Inferior parietal cortex (tissue), 1 donor: ENCODE measurements at regions not wholly inside any gene's neighbourhood (a gene's known extent, or its start where the extent isn't known, plus 50 kb on each side); places are given as distances from the start of the nearest gene placed in this dataset.

Experiments used
- DNase-seq: peaks from one replicate; pipeline ENCODE4 v3.0.0-alpha.2; 2016; ENCODE audit errors: extremely low spot score

DNA sequence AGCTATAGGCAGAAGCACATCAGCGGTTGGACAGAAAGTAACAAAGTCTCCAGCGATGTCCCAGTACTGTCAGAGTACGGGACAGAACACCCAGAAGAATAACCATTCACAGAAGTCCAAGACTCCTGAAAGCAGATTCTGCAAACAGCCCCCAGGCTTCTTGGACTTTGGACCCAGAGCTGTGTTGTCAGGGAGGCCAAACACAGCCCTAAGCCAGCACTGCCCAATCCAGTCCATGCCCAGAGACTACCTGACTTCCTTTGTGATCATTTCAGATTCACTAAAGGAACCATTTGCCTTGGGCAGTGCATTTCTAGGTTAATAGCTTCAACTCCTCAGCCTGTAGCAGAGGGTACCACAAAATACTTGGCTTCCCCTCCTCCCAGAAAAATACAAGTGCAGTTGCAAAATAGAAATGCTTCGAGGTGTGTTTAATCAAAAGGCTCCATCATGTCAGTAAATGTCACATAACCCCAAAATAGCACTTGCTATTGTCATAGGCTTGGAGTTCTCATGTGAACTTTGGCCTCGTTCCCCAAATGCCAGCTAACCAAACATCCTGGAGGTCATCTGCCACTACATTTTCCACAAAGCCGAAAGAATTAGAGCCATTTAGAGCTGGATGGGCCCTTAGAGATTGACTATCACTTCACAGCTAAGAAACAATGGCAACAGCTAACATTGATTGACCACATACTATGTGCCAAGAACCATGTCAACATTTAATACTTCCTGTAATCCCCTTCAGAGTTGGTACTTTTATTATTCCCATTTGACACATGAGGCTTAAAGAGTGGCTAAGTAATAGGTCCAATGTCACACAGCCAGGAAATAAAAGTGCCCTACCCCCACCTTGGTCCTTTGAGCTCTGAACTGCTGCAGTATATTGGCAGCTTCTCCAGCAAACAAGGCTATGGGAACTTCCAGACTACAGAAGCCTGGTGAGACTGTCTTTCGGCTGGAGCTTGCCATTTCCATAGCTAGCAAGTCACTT lies 329.9 kb downstream of the FOXO1 start:
- DNase-seq: no peak

DNA sequence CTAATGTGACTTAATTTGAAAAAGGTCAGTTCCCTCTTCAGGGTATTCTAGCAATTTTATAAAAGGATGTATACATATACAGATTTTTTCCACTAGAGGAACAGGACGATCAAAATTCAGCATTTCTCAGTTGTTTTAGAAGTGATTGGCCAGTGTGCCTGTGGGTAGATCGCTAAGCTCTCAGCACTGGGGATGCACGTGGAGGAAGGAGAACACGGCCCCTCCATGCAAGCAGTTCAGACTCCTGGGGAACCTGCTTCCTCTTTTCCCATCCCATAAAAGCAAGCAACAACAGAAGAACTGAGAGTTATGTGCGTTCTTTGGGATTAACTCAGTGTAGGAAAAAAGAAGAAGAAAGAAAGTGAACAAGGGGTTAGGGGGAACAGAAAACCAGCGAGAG lies 328.8 kb downstream of the FOXO1 start:
- no peak for DNase-seq

DNA sequence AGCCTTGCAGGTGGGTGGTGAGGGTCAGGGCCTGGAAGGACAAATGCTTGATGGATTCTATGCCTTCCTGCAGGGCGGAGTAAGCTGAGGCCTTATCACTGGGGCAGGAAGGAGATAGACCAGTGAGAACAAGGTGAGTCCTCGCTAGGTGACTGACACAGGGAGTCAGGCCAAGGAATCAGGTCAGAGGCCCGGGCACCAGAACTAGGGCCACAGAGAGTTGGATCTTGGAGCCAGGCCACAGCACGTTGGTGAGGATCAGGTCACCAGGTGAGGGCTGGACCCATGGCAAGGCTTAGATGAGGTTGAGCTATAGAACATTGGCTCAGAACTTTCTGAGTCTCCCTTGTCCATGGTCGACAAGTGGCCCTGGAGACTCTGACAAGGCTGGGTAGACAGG lies 328.2 kb downstream of the FOXO1 start:
- no peak for DNase-seq

DNA sequence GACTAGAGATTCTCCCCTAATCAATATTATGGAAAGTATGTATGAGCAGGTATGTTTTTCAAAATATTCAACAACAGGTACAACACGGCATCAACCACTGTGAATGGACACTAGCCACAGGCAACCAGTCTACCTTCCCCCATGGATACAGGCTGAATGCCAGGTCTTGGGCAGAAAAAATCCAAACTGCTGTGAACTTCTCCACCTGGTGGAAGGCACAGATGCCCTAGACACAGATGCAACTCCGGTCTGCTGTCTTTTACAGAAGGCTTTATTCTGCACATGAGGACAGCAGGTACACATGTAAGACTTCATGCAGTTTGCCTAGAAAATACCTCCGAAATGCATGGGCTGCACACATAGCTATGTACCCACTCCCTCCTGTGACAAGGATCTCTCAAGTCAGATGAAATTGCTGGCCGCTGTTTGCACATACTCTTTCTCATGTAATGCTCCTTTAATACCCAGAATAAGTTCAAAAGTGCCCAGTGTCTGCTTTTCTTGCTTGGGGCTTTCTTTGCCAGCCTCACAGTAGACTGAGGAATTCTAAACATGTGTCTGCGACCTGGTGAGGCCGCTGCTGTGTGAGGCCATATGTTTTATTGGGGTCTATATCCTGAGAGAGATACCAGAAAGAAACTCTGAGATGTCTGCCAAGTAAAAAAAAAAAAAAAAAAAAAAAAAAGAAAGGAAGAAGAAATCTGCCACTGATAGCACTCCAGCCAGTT lies 325.9 kb downstream of the FOXO1 start:
- no peak for DNase-seq

GRCh38 chr13:40341096-40341471 lies 325.4 kb downstream of the FOXO1 start:
- DNase-seq: no peak

- no peak for DNase-seq
These were observed 324.9 kb downstream of the FOXO1 start for GRCh38 chr13:40341501-40341900.

DNA sequence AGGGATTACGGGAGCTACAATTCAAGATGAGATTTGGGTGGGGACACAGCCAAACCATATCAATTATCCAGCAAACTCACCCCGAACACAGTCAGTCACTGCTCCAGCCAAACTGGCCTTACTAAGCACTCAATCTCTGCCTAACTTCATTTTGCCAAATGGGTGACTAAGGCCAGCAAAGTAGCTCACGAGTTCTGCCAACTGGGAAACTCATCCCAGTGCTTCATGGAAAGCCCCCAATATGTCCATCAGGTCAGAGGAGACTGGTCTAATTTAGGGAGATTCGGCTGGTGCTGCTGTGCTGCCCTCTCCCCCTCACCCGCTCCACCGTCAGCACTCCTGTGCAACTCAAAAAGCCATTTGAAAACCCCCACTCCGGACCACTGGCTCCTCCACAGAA lies 324.0 kb downstream of the FOXO1 start:
- DNase-seq: no peak

DNA sequence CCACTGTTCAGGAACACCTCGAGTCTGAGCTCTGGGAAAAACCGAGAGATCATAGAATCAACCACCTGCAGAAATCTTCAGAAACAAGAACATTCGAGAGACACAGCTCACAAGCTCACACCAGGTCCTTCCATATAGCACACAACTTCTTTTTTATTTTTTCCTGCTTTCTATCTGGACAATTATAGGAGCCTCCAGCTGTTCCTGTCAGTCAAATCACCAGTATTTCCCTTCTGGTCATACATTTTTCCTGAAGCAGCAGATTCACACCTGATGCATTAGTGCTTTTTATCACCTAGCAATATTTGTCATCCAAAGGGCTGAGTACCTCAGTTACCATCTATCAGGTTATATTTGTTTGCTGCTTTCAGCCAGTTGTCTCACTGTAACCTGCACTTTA lies 323.5 kb downstream of the FOXO1 start:
- DNase-seq: no peak

GRCh38 chr13:40343550-40344269 lies 322.7 kb downstream of the FOXO1 start:
- no peak for DNase-seq

- no peak for DNase-seq
These were observed 321.9 kb downstream of the FOXO1 start for GRCh38 chr13:40344270-40345148.

DNA sequence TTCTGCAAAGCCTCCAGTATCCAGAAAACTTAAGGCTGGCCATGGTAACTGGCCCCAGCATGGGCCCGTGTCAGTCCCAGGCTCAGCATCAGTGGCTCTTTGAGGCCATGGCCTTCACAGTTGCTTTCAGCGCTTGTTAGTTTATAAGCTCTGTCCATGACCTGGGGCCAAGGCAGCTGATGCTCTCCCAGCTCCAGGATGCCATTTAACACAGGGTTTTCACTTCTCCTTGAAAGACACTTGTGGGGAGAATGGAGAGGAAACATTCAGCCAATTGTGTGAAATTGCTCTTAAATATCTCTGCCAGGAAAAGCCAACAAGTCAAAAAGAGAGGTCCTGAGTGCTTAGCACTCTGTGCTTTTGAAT lies 321.3 kb downstream of the FOXO1 start:
- DNase-seq: no peak

DNA sequence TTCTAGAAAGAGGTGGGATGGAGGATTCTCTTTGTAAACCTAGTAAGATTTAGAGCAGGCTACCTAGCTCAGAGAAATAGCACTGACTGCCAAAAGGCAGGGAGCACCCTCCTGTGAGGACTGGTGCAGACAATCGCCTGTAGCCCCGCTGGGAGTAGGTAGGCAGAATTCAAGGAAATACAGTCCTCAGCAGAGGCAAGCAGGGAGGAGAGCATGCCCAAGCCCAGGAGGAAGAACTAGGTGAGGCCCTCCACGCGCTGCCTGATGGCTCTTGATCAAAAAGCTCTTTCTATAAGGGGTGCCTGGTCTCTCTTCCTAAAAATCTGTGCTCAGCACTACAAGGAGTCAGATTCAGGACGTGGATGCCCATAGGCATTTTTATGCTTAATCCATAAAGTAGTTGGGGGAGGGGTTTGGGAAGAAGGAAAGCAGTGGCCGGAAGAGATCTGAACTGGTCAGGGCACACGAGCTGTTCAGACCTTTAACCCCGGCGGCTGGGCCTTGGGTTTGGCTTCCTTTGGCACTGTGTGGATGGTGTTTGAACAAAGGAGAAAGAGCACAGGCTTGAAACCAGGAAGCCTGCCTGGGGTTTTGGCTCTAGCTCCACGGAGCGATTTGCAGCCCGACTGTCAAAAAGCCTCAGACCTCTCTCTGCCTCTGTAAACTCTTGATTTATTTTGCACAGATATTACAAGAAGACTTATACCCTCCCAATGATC lies 320.6 kb downstream of the FOXO1 start:
- no peak for DNase-seq

DNA sequence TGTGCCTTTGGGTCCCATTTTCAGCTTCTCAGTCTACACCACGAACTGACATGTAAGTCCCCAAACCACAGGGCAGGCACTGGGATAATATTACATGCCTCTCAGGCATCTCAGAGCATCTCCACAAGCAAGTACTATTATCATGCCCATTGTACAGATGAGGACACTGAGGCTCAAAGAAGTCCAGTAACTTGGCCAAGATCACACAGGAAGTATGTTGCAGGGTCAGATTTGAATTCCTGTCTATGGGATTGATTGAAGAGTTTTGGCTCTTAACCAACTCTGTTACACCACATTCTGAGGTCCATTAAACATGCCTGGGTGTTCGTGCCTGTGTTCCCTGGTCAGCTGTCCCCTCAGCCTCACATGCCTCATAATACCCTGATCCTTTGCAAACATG lies 319.8 kb downstream of the FOXO1 start:
- DNase-seq: no peak

DNA sequence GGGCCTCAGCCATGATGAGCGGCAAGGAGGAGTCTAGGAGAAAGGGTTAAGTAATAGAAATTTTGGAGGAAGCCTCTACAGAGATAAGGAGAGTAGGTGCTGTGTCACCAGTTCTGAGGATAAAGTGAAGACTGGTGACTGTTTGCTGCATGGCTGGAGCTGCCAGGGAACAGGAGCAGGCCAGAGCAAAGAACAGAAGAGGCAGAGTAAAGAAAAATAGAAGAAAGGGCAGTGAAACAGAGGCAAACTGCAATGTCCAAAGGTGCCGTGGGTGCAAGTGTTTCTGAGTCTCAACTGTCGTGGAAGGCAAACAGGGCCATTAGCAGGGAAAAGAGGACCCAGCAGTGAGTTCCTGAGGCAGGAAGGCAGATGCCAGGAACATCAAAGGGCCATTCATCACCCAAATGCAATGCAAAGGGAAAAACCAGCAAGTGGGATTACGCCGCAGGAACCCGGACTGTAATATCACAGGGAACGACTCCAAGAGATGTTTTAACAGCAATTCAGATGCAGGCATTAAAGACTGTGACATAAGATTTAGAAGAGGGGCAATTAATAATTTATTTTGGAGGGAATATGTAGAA lies 318.3 kb downstream of the FOXO1 start:
- DNase-seq: no peak

DNA sequence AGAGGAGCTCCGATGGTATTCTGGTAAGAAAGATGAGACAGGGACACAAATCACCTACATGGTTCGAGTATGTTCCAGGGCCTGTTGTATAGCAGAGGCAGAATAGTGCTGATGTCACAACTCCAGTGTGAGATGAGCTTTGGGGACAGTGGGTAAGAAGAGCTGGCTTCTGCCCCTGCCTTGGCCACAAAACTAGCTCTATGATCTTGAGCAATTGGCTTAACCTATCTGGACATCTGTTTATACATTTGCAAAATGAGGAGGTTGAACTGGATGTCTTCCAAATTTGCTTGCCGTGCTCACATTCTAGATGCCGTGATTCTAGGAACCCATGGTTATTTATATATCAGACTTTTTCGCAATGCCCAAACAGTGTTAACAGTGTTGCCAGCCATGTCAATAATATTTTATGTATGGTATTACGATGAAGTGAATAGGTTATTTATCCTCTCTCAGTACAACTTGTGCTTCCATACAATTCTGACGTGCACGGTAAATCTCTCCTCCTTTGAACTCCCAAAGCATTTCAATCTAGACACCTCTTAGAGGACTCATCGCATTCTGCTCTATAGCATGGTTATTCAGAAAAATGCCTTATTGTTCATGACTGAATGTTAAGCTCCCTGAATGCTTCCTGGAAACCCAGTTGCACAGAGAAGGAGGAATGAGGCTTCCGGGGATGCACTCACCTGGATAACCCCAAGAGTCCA lies 316.0 kb downstream of the FOXO1 start:
- no peak for DNase-seq

DNA sequence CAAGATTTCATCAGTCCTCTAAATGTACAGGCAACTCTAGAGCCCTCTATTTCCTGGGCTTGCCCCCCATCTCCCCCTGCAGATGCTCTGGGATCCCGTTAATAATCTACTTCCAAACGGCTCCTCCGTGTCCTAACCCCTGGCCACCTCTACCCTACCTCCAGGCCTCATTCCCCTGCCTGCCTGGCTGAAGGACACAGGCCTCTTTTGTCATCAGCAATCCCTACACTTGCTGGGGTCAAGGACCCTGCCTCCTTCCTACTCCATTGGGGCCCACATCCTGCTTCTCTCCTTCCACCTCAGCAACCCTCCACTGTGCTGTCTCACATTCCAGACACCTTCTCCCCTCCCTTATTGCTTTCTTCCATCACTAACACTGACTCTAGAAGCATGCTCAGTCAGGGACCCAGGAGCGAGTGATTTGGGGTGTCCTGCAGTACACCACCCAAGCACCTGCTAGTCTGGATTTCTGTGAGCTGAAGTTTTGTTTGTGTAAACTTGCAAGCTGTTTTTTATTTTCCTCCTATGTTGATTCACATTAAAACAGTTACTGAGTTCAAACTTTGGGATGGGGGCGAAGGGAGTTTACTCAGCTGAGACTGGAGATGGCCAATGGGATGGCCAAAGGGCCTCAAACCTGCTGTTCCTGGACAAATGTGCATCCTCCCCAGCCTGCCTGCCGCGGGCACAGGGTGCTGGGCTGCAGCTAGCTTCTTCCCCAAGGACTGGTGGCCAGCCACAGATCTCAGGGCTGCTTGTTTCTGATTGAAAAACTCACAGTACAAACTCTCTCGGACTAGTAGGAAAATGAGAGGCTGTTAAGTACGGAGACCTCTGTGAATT lies 314.7 kb downstream of the FOXO1 start:
- DNase-seq: no peak

GRCh38 chr13:40352380-40352778 lies 314.1 kb downstream of the FOXO1 start:
- peak; percentile 31 for DNase-seq

- DNase-seq: no peak
These were observed 313.5 kb downstream of the FOXO1 start for GRCh38 chr13:40352802-40353562.
